Large intestine (tissue), 3 donors: ENCODE measurements at regions not wholly inside any gene's neighbourhood (a gene's known extent, or its start where the extent isn't known, plus 50 kb on each side); places are given as distances from the start of the nearest gene placed in this dataset.
A peak's percentile ranks its signal among the peaks of the same experiment; 100 is the strongest.
"Not testable (repeated sequence)": the region's sequence is repeated elsewhere in the genome, so short reads cannot be mapped to it uniquely, and the experiment has no call there.

Experiments
- DNase-seq, 2 donors: peaks; one replicate each; pipeline versions ENCODE4 v3.0.0 to v3.0.0-alpha.2; 2013
- H3K27ac ChIP-seq: one replicate; pipeline ENCODE4 v1.5.1; 2013; ENCODE audit warnings: low read length
- H3K27me3 ChIP-seq: 2 replicates; pipeline ENCODE4 v1.6.1; 2013; ENCODE audit warnings: low read length; ENCODE audit not compliant: control insufficient read depth, insufficient read depth
- H3K36me3 ChIP-seq: 2 replicates; pipeline ENCODE4 v1.6.1; 2013; ENCODE audit warnings: low read length; ENCODE audit not compliant: control insufficient read depth, insufficient read depth
- H3K4me1 ChIP-seq: one replicate; pipeline ENCODE4 v1.6.1; 2013; ENCODE audit warnings: low read length; ENCODE audit not compliant: control insufficient read depth, insufficient read depth
- H3K4me3 ChIP-seq: one replicate; pipeline ENCODE4 v1.5.1; 2013; ENCODE audit warnings: low read length
- H3K9me3 ChIP-seq: one replicate; pipeline ENCODE4 v1.6.1; 2013; ENCODE audit warnings: mild to moderate bottlenecking, low read depth, low read length, moderate library complexity; ENCODE audit not compliant: control insufficient read depth
- WGBS: methylation state at CpG from one replicate; pipeline ENCODE4 v1.1.5; 2013; ENCODE audit warnings: low lambda C conversion rate; ENCODE audit not compliant: insufficient coverage; 5-methylcytosine and 5-hydroxymethylcytosine counted together

GRCh38 chr10:8318429-8318828, 263.9 kb downstream of the GATA3 start:
- not testable (repeated sequence) for H3K4me1 ChIP-seq, H3K9me3 ChIP-seq, H3K36me3 ChIP-seq, H3K4me3 ChIP-seq, DNase-seq, H3K27me3 ChIP-seq, H3K27ac ChIP-seq
- 100% methylated on average over 2 of the region's 3 CpGs for WGBS

- WGBS, result no CpG with 5 or more reads among the region's 2 CpGs
- Histone ChIP-seq H3K4me1 (no peaks in the 10 kb centered on the region), H3K4me3 (no peak overlapping the region), H3K9me3 (no peaks in the 10 kb centered on the region), H3K27ac (no peak overlapping the region), H3K27me3 (no peaks in the 10 kb centered on the region), H3K36me3 (no peaks in the 10 kb centered on the region)
- DNase-seq, result no peak
Measured at GRCh38 chr10:8318956-8319355, 264.5 kb downstream of the GATA3 start.

- Histone ChIP-seq H3K36me3 (no peaks in the 10 kb centered on the region), H3K27me3 (no peaks in the 10 kb centered on the region), H3K27ac (no peak overlapping the region), H3K4me3 (no peak overlapping the region), H3K4me1 (no peaks in the 10 kb centered on the region), H3K9me3 (no peaks in the 10 kb centered on the region)
- DNase-seq, result no peak
Measured at GRCh38 chr10:8319704-8320103, 265.2 kb downstream of the GATA3 start.

- Histone ChIP-seq H3K4me3 (no peak overlapping the region), H3K9me3 (no peaks in the 10 kb centered on the region), H3K27ac (no peak overlapping the region), H3K4me1 (no peaks in the 10 kb centered on the region), H3K36me3 (no peaks in the 10 kb centered on the region), H3K27me3 (no peaks in the 10 kb centered on the region)
- 89% methylated on average over 1 of the region's 2 CpGs for WGBS
- no peak for DNase-seq
Measured at GRCh38 chr10:8321990-8322389, 267.5 kb downstream of the GATA3 start.

GRCh38 chr10:8323428-8324054, 269.1 kb downstream of the GATA3 start:
- no peaks in the 10 kb centered on the region for H3K36me3 ChIP-seq
- H3K4me3 ChIP-seq, result no peak overlapping the region
- no peak overlapping the region for H3K27ac ChIP-seq
- no peaks in the 10 kb centered on the region for H3K9me3 ChIP-seq
- no peak for DNase-seq
- no peaks in the 10 kb centered on the region for H3K4me1 ChIP-seq
- H3K27me3 ChIP-seq, result no peaks in the 10 kb centered on the region
- WGBS, result 33% methylated on average over 1 of the region's 3 CpGs

- Histone ChIP-seq H3K9me3 (no peaks in the 10 kb centered on the region), H3K4me3 (no peak overlapping the region), H3K27ac (no peak overlapping the region), H3K36me3 (no peaks in the 10 kb centered on the region), H3K4me1 (no peaks in the 10 kb centered on the region), H3K27me3 (peaks cover 3% of the 10 kb centered on the region)
- WGBS, result 90% methylated on average over 3 of the region's 6 CpGs
- no peak for DNase-seq
Measured at GRCh38 chr10:8325024-8325980, 270.8 kb downstream of the GATA3 start.

- Histone ChIP-seq H3K27me3 (peaks cover 8% of the 10 kb centered on the region), H3K9me3 (no peaks in the 10 kb centered on the region), H3K4me3 (no peak overlapping the region), H3K27ac (no peak overlapping the region), H3K36me3 (no peaks in the 10 kb centered on the region), H3K4me1 (no peaks in the 10 kb centered on the region)
- 63% methylated on average over 7 of the region's 18 CpGs for WGBS
- DNase-seq, result no peak
Measured at GRCh38 chr10:8326396-8327139, 272.1 kb downstream of the GATA3 start.

- no peaks in the 10 kb centered on the region for H3K9me3 ChIP-seq
- no peaks in the 10 kb centered on the region for H3K36me3 ChIP-seq
- no peak overlapping the region for H3K4me3 ChIP-seq
- H3K4me1 ChIP-seq, result no peaks in the 10 kb centered on the region
- WGBS, result 43% methylated on average over 1 of the region's 1 CpG
- peaks cover 12% of the 10 kb centered on the region for H3K27me3 ChIP-seq
- DNase-seq, result no peak
- H3K27ac ChIP-seq, result no peak overlapping the region
Measured at GRCh38 chr10:8327140-8327423, 272.6 kb downstream of the GATA3 start.

GRCh38 chr10:8331387-8331786, 276.9 kb downstream of the GATA3 start:
- H3K4me3 ChIP-seq, result no peak overlapping the region
- no peak overlapping the region for H3K27ac ChIP-seq
- no peaks in the 10 kb centered on the region for H3K36me3 ChIP-seq
- no peak for DNase-seq
- peaks cover 30% of the 10 kb centered on the region for H3K27me3 ChIP-seq
- WGBS, result 86% methylated on average over 4 of the region's 14 CpGs
- H3K9me3 ChIP-seq, result peaks cover 3% of the 10 kb centered on the region
- peaks cover under 1% of the 10 kb centered on the region for H3K4me1 ChIP-seq

- Histone ChIP-seq H3K9me3 (peaks cover 3% of the 10 kb centered on the region), H3K27ac (no peak overlapping the region), H3K27me3 (peaks cover 35% of the 10 kb centered on the region), H3K4me3 (no peak overlapping the region), H3K4me1 (peaks cover 3% of the 10 kb centered on the region), H3K36me3 (no peaks in the 10 kb centered on the region)
- no CpG with 5 or more reads among the region's 34 CpGs for WGBS
- DNase-seq, result peak; percentile 16 to 41
Measured at GRCh38 chr10:8331896-8332729, 277.6 kb downstream of the GATA3 start.
